H1 (cell line): ENCODE measurements at regions not wholly inside any gene's neighbourhood (a gene's known extent, or its start where the extent isn't known, plus 50 kb on each side); places are given as distances from the start of the nearest gene placed in this dataset.

Source experiments
- CTCF ChIA-PET: fragments of 300-600 bp; sonication (Branson Sonifier 250); formaldehyde crosslinking; loops from one replicate; lab custom pipeline; 2021; ENCODE audit not compliant: partially characterized antibody; lab: Charles Lee
- POLR2A ChIA-PET: fragments of 300-600 bp; sonication (Branson Sonifier 250); formaldehyde crosslinking; loops from one replicate; lab custom pipeline; 2021; ENCODE audit warnings: inconsistent platforms; ENCODE audit not compliant: partially characterized antibody; lab: Charles Lee
- DNase-seq, 2 experiments: peaks; one replicate each; pipeline versions ENCODE4 v3.0.0 to v3.0.0-alpha.2; 2010 to 2022; ENCODE audit warnings: low spot score in 2 of 2, low read depth in 1 of 2, mixed read lengths in 1 of 2
- FAIRE-seq: peaks from 2 replicates; lab custom pipeline; 2011; peaks lifted over from hg19 to GRCh38; lab: Jason Lieb, UNC
- H2AFZ ChIP-seq: 2 replicates; pipeline ENCODE4 v1.8.1; 2012; ENCODE audit warnings: low read length, inconsistent platforms
- H2AK5ac ChIP-seq: 2 replicates; pipeline ENCODE4 v1.6.1; 2013; ENCODE audit warnings: low read depth, low read length
- H2BK120ac ChIP-seq: replicated peaks from 2 replicates; pipeline ENCODE3; 2013; ENCODE audit warnings: low read depth, low read length, inconsistent platforms
- H2BK12ac ChIP-seq: 2 replicates; pipeline ENCODE4 v1.6.1; 2013; ENCODE audit warnings: low read depth, low read length
- H2BK15ac ChIP-seq: 2 replicates; pipeline ENCODE4 v1.6.1; 2013; ENCODE audit warnings: low read length
- H2BK20ac ChIP-seq: 2 replicates; pipeline ENCODE4 v1.6.1; 2013; ENCODE audit warnings: low read length
- H2BK5ac ChIP-seq: 2 replicates; pipeline ENCODE4 v1.6.1; 2013; ENCODE audit warnings: low read depth, low read length
- H3K14ac ChIP-seq: 2 replicates; pipeline ENCODE4 v1.6.1; 2013; ENCODE audit warnings: inconsistent platforms; ENCODE audit not compliant: insufficient read length
- H3K18ac ChIP-seq: 2 replicates; pipeline ENCODE4 v1.6.1; 2013; ENCODE audit warnings: low read length; ENCODE audit errors: extremely low read depth
- H3K23ac ChIP-seq: 2 replicates; pipeline ENCODE4 v1.6.1; 2013; ENCODE audit warnings: inconsistent platforms; ENCODE audit not compliant: insufficient read length
- H3K23me2 ChIP-seq: 2 replicates; pipeline ENCODE4 v1.6.1; 2013; ENCODE audit warnings: low read depth, low read length
- H3K27ac ChIP-seq: 2 replicates; pipeline ENCODE4 v1.6.1; 2011; ENCODE audit warnings: low read depth, low read length, inconsistent platforms
- H3K27me3 ChIP-seq, 4 experiments: replicated peaks in 1 of 4; 1 replicate in 1 of 4; 2 replicates in 3 of 4; pipeline versions ENCODE4 v1.6.1 to v1.8.1; 2011 to 2013; ENCODE audit warnings: low read length in 3 of 4, mild to moderate bottlenecking in 3 of 4, inconsistent platforms in 2 of 4, mixed read lengths in 2 of 4, moderate library complexity in 1 of 4; ENCODE audit not compliant: control insufficient read depth in 3 of 4, insufficient read depth in 3 of 4; ENCODE audit errors: extremely low read depth in 1 of 4
- H3K36me3 ChIP-seq, 4 experiments: 2 replicates each; pipeline versions ENCODE4 v1.6.1 to v1.8.1; 2011 to 2013; ENCODE audit warnings: mild to moderate bottlenecking in 4 of 4, low read length in 3 of 4, moderate library complexity in 2 of 4, control low read depth in 1 of 4, inconsistent platforms in 1 of 4; ENCODE audit not compliant: insufficient read depth in 4 of 4, control insufficient read depth in 2 of 4
- H3K4ac ChIP-seq: replicated peaks from 2 replicates; pipeline ENCODE3; 2013; ENCODE audit warnings: low read length, low read depth, mixed read lengths, inconsistent platforms; ENCODE audit not compliant: insufficient read length
- H3K4me1 ChIP-seq, 4 experiments: replicated peaks in 1 of 4; 1 replicate in 1 of 4; 2 replicates in 3 of 4; pipeline versions ENCODE4 v1.6.1 to v1.8.1; 2011 to 2013; ENCODE audit warnings: low read length in 3 of 4, inconsistent platforms in 2 of 4, mixed read lengths in 1 of 4; ENCODE audit not compliant: insufficient read depth in 4 of 4, control insufficient read depth in 3 of 4
- H3K4me2 ChIP-seq, 2 experiments: 2 replicates each; pipeline versions ENCODE4 v1.6.1 to v1.8.1; 2011 to 2013; ENCODE audit warnings: low read depth in 2 of 2, low read length in 2 of 2, control low read depth in 1 of 2, inconsistent platforms in 1 of 2, mild to moderate bottlenecking in 1 of 2; ENCODE audit not compliant: insufficient read depth in 1 of 2
- H3K4me3 ChIP-seq, 4 experiments: fragments of 200-600, 300-600 bp in 1 of 4; sonication (generic), shearing (Covaris generic), sonication (Bioruptor Twin) in 1 of 4; 2 replicates each; pipeline versions ENCODE4 v1.5.1 to v1.8.1; 2011 to 2016; ENCODE audit warnings: low read length in 4 of 4, low read depth in 3 of 4, control low read depth in 2 of 4, inconsistent platforms in 2 of 4, mild to moderate bottlenecking in 2 of 4, mixed read lengths in 1 of 4, moderate library complexity in 1 of 4; ENCODE audit not compliant: insufficient read depth in 2 of 4; ENCODE audit errors: extremely low read depth in 1 of 4
- H3K56ac ChIP-seq: replicated peaks from 2 replicates; pipeline ENCODE3; 2013; ENCODE audit warnings: low read depth, mild to moderate bottlenecking, mixed read lengths, low read length, inconsistent platforms; ENCODE audit not compliant: insufficient read length
- H3K79me1 ChIP-seq: 2 replicates; pipeline ENCODE4 v1.6.1; 2013; ENCODE audit warnings: low read depth, low read length, control low read depth
- H3K79me2 ChIP-seq, 2 experiments: 2 replicates each; pipeline versions ENCODE4 v1.6.1 to v1.8.1; 2012 to 2013; ENCODE audit warnings: low read length in 2 of 2, mild to moderate bottlenecking in 2 of 2, inconsistent platforms in 1 of 2; ENCODE audit not compliant: insufficient read depth in 2 of 2, control insufficient read depth in 1 of 2
- H3K9ac ChIP-seq, 4 experiments: replicated peaks in 1 of 4; 1 replicate in 1 of 4; 2 replicates in 3 of 4; pipeline versions ENCODE4 v1.6.1 to v1.8.1; 2011 to 2013; ENCODE audit warnings: low read depth in 3 of 4, low read length in 3 of 4, control low read depth in 2 of 4, mild to moderate bottlenecking in 2 of 4, moderate library complexity in 2 of 4, inconsistent platforms in 1 of 4; ENCODE audit errors: extremely low read depth in 1 of 4
- H3K9me3 ChIP-seq, 2 experiments: 2 replicates each; pipeline versions ENCODE4 v1.6.1 to v1.8.1; 2012 to 2013; ENCODE audit warnings: mild to moderate bottlenecking in 2 of 2, moderate library complexity in 2 of 2, control low read depth in 1 of 2, inconsistent platforms in 1 of 2, low read depth in 1 of 2, low read length in 1 of 2, mixed read lengths in 1 of 2; ENCODE audit not compliant: insufficient read depth in 2 of 2
- H4K20me1 ChIP-seq, 2 experiments: replicated peaks in 1 of 2; 2 replicates each; pipeline versions ENCODE3 to v1.8.1; 2011 to 2013; ENCODE audit warnings: inconsistent platforms in 2 of 2, low read length in 2 of 2, mild to moderate bottlenecking in 1 of 2; ENCODE audit not compliant: insufficient read depth in 2 of 2, control insufficient read depth in 1 of 2
- H4K5ac ChIP-seq: 2 replicates; pipeline ENCODE4 v1.6.1; 2013; ENCODE audit warnings: low read length, low read depth, mixed read lengths, inconsistent platforms; ENCODE audit not compliant: insufficient read length
- H4K8ac ChIP-seq: 2 replicates; pipeline ENCODE4 v1.8.0; 2013; ENCODE audit warnings: mild to moderate bottlenecking, moderate library complexity, low read length, inconsistent platforms; ENCODE audit not compliant: insufficient read depth; ENCODE audit errors: extremely low read depth
- H4K91ac ChIP-seq: replicated peaks from 2 replicates; pipeline ENCODE3; 2013; ENCODE audit warnings: low read length, mixed read lengths, inconsistent platforms; ENCODE audit not compliant: insufficient read length
- ASH2L ChIP-seq: fragments of 200-600, 300-600 bp; sonication (generic); IDR thresholded peaks from one replicate; pipeline ENCODE4 v1.7.1; 2017; ENCODE audit warnings: low read length
- HDAC6 ChIP-seq: IDR thresholded peaks from one replicate; pipeline ENCODE4 v1.7.1; 2012; ENCODE audit warnings: low read depth, mild to moderate bottlenecking, inconsistent platforms, low read length, moderate library complexity
- KDM4A ChIP-seq: IDR thresholded peaks from one replicate; pipeline ENCODE4 v1.7.1; 2012; ENCODE audit warnings: low read depth, mild to moderate bottlenecking, moderate library complexity, low read length, inconsistent platforms; ENCODE audit not compliant: severe bottlenecking
- TEAD4 ChIP-seq: IDR thresholded peaks from 2 replicates; pipeline ENCODE4 v1.6.1; 2012; ENCODE audit warnings: low read depth, low read length, inconsistent platforms, mixed read lengths
- USF2 ChIP-seq: IDR thresholded peaks from 2 replicates; pipeline ENCODE4 v1.6.1; 2011; ENCODE audit warnings: low read length, improper control_type of control experiment
- WGBS, 2 experiments: shearing (Covaris generic) in 1 of 2; methylation state at CpG; one replicate each; pipeline versions ENCODE4 v1.1.6 to v1.1.7; 2013 to 2015; ENCODE audit warnings: low lambda C conversion rate in 2 of 2, mixed read lengths in 2 of 2, inconsistent platforms in 1 of 2, low coverage in 1 of 2, missing lambda C conversion rate in 1 of 2; ENCODE audit not compliant: insufficient replicate concordance in 2 of 2, insufficient coverage in 1 of 2, insufficient read length in 1 of 2; ENCODE audit errors: extremely low coverage in 1 of 2, missing lambda C conversion rate in 1 of 2; 5-methylcytosine and 5-hydroxymethylcytosine counted together

DNA sequence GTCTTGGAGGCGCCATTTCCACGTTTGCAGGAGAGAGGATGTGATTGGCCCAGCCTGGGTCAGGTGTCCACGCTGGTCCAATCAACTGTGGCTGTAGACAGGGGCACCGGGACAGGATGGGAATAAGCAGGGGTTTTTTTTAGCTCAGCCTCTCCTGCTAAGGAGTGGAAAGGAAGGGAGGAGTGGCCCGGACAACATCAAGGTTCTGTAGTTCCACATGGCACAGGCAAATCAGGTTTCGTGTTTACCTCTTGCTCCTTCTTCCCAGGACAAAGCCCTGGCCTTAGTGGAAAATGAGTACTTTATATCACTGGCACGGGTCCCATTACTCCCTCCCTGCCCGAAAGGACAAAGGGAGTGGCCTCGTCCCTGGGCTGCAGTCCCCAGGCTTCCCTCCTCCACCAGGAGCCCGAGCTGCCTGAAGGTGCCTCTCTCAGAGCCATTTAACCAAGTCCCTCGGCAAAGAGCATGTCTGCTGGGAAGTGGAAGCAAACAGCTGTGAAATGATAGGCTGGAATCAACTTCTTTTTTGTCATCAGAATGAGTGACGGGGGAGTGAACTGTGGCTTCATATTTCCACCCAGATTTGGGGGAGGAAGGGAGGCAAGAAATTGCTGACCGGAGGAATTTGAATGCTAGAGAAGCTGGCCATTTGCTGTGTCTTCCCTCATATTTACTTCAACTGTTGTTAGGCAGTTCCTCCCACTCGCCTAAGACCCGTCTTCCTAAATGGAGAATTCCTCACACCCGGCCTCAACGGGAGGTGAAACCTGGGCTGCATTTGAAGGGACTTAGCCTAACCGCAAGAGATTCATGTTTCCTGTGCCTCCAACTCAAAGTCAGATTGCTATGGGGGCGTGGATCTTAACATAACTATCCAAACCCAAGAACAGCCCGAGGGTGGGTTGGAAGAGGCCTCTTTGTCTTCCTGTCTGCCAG is 84.9 kb upstream of the SLC44A3 start:
- Histone ChIP-seq H4K20me1 (no peaks in the 10 kb centered on the region), H3K36me3 (no peaks in the 10 kb centered on the region), H3K18ac (peak overlapping the region; percentile 52), H2BK15ac (no peak overlapping the region), H3K56ac (no peak overlapping the region), H2BK120ac (no peak overlapping the region), H3K4me1 (peaks cover 0 to 7% (median 0%) of the 10 kb centered on the region in 4 experiments; a peak in 2 of 7 replicates), H4K91ac (peak overlapping the region; percentile 50), H2AFZ (0 out of 2 replicates have a peak overlapping the region, but pooled peaks have one; percentile 37), H2AK5ac (peak overlapping the region; percentile 44; the same call in 1 of the 2 replicates), H3K27me3 (no peaks in the 10 kb centered on the region), H3K4me3 (no peak overlapping the region), H3K79me1 (no peaks in the 10 kb centered on the region), H3K23me2 (no peaks in the 10 kb centered on the region), H4K8ac (no peak overlapping the region; the same call in 1 of the 2 replicates), H2BK20ac (no peak overlapping the region; the same call in 1 of the 2 replicates), H3K14ac (no peak overlapping the region), H3K9ac (no peak overlapping the region), H3K27ac (no peak overlapping the region), H3K4ac (no peak overlapping the region), H4K5ac (no peak overlapping the region), H3K9me3 (no peaks in the 10 kb centered on the region), H2BK12ac (peak overlapping the region; percentile 71; the same call in 1 of the 2 replicates), H3K79me2 (no peaks in the 10 kb centered on the region), H2BK5ac (peak overlapping the region; percentile 45; the same call in 1 of the 2 replicates), H3K4me2 (peak overlapping the region in 1 of 2 experiments; percentile 17; a peak in 2 of 4 replicates), H3K23ac (no peak overlapping the region)
- DNase-seq (peak in 1 of 2 experiments; percentile 31), FAIRE-seq (no peak)
- POLR2A ChIA-PET = no interaction called here
- WGBS, 2 experiments = 87% methylated on average over 20 of the region's 20 CpGs; no CpG with 5 or more reads in 1 of the 2 experiments
- 0 out of 2 replicates have a peak, but pooled peaks have one; percentile 9 for TF ChIP-seq USF2
- no peak for TF ChIP-seq KDM4A
- no peak for TF ChIP-seq HDAC6
- TF ChIP-seq ASH2L = no peak
- TF ChIP-seq TEAD4 = peak; percentile 27; the same call in 1 of the 2 replicates
- CTCF ChIA-PET = interaction anchor here (0.7 to 1.8 kb wide), 4 partner anchors 8 to 65 kb away, joined by 3 to 6 read pairs (median 4); no protein-coding TSS in a partner anchor
